ENCODE measurements at regions not wholly inside any gene's neighbourhood (a gene's known extent, or its start where the extent isn't known, plus 50 kb on each side); places are given as distances from the start of the nearest gene placed in this dataset.

DNA sequence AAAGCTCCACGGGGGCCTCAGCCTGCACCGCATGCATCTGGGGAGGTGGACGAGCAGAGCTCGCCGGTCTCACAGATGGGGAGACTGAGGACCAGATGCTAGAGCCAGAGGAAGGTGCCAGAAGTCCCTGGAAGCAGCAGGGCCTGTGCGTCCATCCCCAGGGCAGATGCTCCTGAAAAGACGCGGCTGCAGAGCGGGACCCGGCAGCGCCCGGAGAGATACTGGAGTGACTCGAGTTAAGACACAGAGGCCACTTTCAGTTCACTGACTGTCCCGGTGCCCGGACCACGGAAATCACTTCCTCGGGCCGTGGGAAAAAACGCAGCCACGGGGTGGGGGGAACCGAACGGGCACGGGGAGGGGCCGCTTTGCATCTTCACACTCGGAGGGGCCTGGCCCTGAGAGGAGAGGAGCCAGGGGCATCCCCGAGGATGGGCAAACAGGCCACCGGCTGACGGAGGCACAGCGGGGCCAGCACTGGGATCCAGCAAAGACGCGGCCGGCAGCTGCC is 85.4 kb downstream of the FOXL3 start:
- TF ChIP-seq, protein P1, sequence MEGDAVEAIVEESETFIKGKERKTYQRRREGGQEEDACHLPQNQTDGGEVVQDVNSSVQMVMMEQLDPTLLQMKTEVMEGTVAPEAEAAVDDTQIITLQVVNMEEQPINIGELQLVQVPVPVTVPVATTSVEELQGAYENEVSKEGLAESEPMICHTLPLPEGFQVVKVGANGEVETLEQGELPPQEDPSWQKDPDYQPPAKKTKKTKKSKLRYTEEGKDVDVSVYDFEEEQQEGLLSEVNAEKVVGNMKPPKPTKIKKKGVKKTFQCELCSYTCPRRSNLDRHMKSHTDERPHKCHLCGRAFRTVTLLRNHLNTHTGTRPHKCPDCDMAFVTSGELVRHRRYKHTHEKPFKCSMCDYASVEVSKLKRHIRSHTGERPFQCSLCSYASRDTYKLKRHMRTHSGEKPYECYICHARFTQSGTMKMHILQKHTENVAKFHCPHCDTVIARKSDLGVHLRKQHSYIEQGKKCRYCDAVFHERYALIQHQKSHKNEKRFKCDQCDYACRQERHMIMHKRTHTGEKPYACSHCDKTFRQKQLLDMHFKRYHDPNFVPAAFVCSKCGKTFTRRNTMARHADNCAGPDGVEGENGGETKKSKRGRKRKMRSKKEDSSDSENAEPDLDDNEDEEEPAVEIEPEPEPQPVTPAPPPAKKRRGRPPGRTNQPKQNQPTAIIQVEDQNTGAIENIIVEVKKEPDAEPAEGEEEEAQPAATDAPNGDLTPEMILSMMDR (IDR thresholded peaks at IDR 0.05): no peak
- TF ChIP-seq POLR2A (IDR thresholded peaks at IDR 0.05): no peak
